HG02973 (cell line): ENCODE measurements at regions not wholly inside any gene's neighbourhood (a gene's known extent, or its start where the extent isn't known, plus 50 kb on each side); places are given as distances from the start of the nearest gene placed in this dataset.

Experiments used
- ATAC-seq: cut with Tn5 transposase; IDR thresholded peaks from one replicate; pipeline ENCODE4 v1.9.1; 2021; ENCODE audit warnings: moderate library complexity; ENCODE audit not compliant: unreplicated experiment

DNA sequence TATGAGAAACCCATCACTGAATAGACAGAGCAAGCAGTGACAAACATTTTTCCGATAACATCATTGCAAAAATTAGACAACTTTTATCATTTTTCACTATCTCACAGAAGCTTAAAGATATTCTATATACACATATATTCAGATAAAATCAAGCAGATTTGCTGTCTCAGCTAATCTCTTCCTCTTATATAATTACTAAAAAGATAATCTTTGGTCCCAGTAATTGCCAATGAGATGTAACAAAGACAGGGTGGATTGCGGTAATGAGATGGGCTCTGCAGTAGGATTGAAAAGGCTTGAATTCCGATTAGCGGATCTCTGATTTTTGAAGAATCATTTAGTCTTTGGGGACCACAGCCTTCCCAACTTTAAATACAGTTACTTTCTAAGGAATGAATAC is 63.5 kb downstream of the SYT4 start:
- no peak for ATAC-seq

DNA sequence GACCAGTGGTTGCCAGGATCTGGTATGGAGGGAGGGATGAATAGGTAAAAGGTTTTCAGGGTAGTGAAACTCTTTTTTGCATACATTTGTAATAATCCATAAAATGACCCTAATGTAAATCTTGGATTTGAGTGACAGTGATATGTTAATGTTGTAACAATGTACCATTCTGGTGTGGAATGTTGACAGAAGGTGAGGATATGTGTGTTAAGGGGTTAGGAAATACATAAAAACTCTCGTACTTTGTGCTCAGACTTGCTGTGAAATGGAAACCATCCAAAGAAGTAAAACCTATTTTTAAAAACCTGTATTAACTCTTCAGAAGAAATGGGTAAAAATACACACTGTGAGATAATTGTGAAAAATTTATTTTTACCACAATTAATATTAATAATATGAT is 66.2 kb downstream of the SYT4 start:
- ATAC-seq: no peak

DNA sequence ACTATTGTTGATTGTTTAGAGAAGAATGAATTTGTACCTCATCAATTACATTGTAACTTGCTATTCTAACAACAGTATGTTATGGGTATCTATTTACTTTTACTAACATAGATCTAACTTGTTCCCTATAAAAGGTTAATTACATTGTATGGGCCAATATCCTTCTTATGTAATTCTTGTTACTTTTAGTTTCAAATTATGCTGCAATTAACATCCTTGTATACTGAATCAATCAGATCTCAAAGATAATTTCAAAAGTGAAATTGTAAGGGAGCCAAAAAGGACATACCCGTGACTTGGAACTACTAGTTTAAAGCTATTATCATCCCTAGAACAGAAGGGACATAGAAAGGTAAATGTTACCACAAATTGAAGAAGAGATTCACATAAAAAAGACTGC is 79.9 kb upstream of the RIT2 start:
- no peak for ATAC-seq

DNA sequence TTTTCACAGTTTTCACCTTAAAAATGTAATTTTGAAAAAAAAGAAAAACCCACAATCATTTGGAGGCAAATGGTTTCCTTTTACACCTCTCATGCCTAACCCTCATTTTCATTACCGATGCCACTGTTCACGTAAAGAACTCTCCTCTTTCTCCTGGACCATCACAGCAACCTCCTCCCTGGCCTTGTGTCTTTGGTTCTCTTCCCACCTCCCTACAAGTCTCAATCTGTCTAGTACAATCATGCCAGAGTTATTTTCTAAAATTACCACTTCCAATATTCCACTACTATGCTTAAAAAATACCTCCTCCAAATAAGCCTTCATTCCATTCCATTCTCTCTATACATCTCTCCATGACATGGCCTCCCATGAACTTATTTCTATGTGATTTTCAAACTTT is 77.9 kb upstream of the RIT2 start:
- no peak for ATAC-seq

DNA sequence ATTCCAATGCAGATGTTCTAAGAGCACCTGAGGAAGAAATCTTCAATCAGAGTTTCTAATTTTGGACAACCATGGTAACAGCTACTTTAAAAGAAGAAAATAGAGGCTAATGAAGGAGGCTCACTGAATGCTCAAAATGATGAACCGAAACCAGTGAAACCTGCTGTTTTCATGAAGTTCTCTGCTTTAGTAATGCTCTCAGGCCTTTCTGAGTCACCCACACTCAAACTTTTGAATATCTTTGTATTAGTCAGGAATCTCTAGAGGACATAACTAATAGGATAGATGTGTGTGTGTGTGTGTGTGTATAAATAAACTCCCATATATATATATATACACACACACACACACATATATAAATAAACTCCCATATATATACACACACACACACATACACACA is 76.9 kb upstream of the RIT2 start:
- peak; percentile 85 for ATAC-seq

DNA sequence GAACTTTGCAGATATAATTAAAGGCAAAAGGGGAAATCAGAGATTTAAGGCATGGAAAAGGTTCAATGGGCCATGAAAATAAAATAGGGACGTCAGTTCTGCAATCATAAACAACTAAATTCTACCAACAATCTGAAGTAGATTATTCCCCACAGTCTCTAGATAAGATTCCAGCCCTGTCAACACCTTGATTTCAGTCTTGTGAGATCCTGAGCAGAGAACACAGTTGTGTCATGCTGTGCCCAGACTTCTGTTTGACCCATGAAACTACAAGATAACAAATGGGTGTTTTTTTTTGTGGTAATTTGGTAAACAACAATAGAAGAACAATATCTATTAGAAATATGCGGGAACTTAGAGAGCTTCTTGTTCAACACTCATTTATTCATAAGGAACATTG is 66.2 kb upstream of the RIT2 start:
- no peak for ATAC-seq

DNA sequence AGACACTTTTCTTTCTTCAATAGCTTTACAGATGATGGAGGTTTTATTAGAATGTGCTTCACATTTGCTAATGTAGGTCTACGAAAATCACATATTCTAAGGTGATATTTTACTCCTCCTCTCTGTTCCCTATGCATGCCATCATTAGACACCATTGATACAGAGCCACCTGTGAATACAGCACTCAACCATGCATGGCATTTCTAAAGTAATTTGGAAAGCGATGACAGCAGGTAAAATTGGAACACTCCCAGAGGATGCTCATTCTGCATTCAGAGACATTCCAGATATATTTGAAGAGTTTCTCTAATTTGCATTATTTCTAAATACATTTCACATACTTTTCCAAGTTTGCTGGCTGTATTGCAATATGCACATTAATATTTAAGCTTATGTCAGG is 65.3 kb upstream of the RIT2 start:
- ATAC-seq: no peak

DNA sequence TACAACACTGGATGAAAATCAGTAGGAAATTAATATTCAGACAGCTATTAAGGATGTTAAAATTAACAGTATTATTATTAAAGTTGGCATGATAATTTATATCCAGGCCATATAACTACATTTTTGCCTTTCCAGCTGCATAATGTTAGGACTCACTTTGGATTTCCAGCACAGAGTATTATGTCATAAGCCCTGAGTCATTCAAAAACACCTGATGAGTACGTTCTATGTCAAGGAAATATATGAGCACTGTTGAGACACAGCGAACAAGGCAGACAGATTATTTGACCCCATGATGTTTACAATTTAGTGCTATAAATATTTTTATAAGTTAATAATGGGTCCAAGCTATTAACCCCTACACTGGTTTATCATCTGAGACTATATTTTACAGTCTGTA is 59.8 kb upstream of the RIT2 start:
- ATAC-seq: no peak

DNA sequence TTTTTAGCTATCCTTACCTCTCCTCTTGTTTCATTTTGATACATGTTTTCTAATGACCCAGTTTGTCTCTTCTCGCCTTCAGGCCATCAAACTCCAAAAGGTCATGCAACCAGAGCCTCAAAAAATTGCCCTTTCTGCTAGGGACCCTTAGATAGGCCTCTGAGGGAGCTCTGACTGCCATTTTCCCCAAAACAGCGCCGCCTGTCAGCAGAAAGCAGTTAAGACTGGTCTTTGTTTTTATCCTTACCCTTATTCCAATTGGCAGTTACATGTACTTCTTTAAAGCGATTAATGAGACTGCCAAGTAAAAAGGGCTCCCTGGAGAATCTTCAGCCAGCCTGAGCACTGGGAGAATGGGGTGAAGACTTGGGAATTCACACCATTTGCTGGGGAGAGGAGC is 55.1 kb upstream of the RIT2 start:
- ATAC-seq: no peak
